ENCODE measurements at regions not wholly inside any gene's neighbourhood (a gene's known extent, or its start where the extent isn't known, plus 50 kb on each side); places are given as distances from the start of the nearest gene placed in this dataset.

GRCh38 chrX:5113128-5113527 is 1115.5 kb downstream of the NLGN4X start:
- Histone ChIP-seq H2BK120ac (ENCODE audit: low read depth, low read length) (no peak overlapping the region), H2BK5ac (ENCODE audit: low read depth, low read length, poor library complexity, severe bottlenecking) (no peak overlapping the region), H3K9me1 (ENCODE audit: insufficient read depth, low read length) (no peaks in the 10 kb centered on the region), H3K4me2 (ENCODE audit: low read depth, low read length) (no peak overlapping the region), H4K5ac (ENCODE audit: low read depth, low read length) (no peak overlapping the region), H3K56ac (ENCODE audit: extremely low read depth, insufficient read depth, low read length) (no peak overlapping the region), H3K18ac (ENCODE audit: low read depth, low read length) (no peak overlapping the region), H3K36me3 (ENCODE audit: control insufficient read depth, insufficient read depth, low read length) (no peaks in the 10 kb centered on the region), H3K4me1 (ENCODE audit: control insufficient read depth, insufficient read depth, low read length) (no peaks in the 10 kb centered on the region), H4K20me1 (ENCODE audit: insufficient read depth, low read length) (no peaks in the 10 kb centered on the region), H3K27ac (ENCODE audit: insufficient read depth, low read length) (no peak overlapping the region), H3K14ac (replicated peaks; ENCODE audit: low read depth, low read length) (no peak overlapping the region), H2BK15ac (ENCODE audit: low read depth, low read length) (no peak overlapping the region), H2BK20ac (ENCODE audit: low read depth, low read length) (no peak overlapping the region), H3K4me3 (ENCODE audit: insufficient read depth, low read depth, low read length) (no peak overlapping the region), H4K91ac (ENCODE audit: insufficient read depth, low read depth, low read length) (no peak overlapping the region), H3K23ac (ENCODE audit: low read depth, low read length) (no peak overlapping the region), H3K79me1 (ENCODE audit: low read depth in 1 of 2, low read length in 2 of 2) (no peaks in the 10 kb centered on the region), H3K27me3 (ENCODE audit: control insufficient read depth, insufficient read depth, low read length) (no peaks in the 10 kb centered on the region), H2AK5ac (ENCODE audit: low read depth, low read length) (no peak overlapping the region), H2AFZ (replicated peaks; ENCODE audit: low read length, poor library complexity) (no peak overlapping the region), H4K8ac (ENCODE audit: low read depth in 2 of 2, low read length in 2 of 2) (no peak overlapping the region), H3K9me3 (ENCODE audit: control insufficient read depth, insufficient read depth, low read length) (peaks cover 11% of the 10 kb centered on the region; the same call in 1 of the 2 replicates), H2AK9ac (replicated peaks; ENCODE audit: low read depth, low read length, poor library complexity) (no peak overlapping the region), H3K4ac (ENCODE audit: low read depth, low read length) (no peak overlapping the region), H3K9ac (ENCODE audit: low read depth, low read length) (no peak overlapping the region)
- ChIA-PET CTCF (no interaction called here), POLR2A (ENCODE audit: unreplicated experiment) (no interaction called here)
- TF ChIP-seq BHLHE40 (IDR thresholded peaks at IDR 0.05; ENCODE audit: low read depth, low read length) (no peak), FOS (IDR thresholded peaks at IDR 0.05; ENCODE audit: low read depth, low read length) (no peak), MAZ (IDR thresholded peaks at IDR 0.05; ENCODE audit: borderline replicate concordance, low read depth, low read length) (no peak), NFE2L2 (IDR thresholded peaks at IDR 0.05; ENCODE audit: low read depth, low read length) (no peak), RFX5 (IDR thresholded peaks at IDR 0.05; ENCODE audit: low read depth, low read length) (no peak), CTCF (conservative IDR thresholded peaks at IDR 0.05; ENCODE audit: low read depth, low read length) (no peak), RAD21 (IDR thresholded peaks at IDR 0.05; ENCODE audit: low read length) (no peak), RCOR1 (IDR thresholded peaks at IDR 0.05; ENCODE audit: insufficient replicate concordance, low read length) (no peak)
- intact Hi-C loops (cut with micrococcal nuclease), result no loop called here
- DNase-seq (no peak), ATAC-seq (ENCODE audit: low read depth) (no peak)
- BruUV-seq (replicated peaks), result no TSS peak
- no CpG with 5 or more reads among the region's 6 CpGs for WGBS, 2 experiments (ENCODE audit: extremely low coverage in 2 of 2, insufficient read length in 1 of 2)
- in situ Hi-C loops (cut with MboI; ENCODE audit: low sequenced_read_pairs), result no loop called here
- dilution Hi-C loops (cut with HindIII; ENCODE audit: low sequenced_read_pairs, unreplicated experiment), result no loop called here

Data from IMR-90 (cell line).